IMR-90 (cell line): ENCODE measurements at regions not wholly inside any gene's neighbourhood (a gene's known extent, or its start where the extent isn't known, plus 50 kb on each side); places are given as distances from the start of the nearest gene placed in this dataset.

Experiments
- ATAC-seq: fragments of 200-7000 bp; cut with Tn5 transposase; 2 replicates; pipeline ENCODE4 v1.9.1; 2020; ENCODE audit warnings: low read depth, mild to moderate bottlenecking, moderate library complexity
- BruUV-seq: library from RNA; stranded (reverse); fragments of 400-500 nt; replicated peaks from 2 replicates; lab custom pipeline; 2021; lab: Mats Ljungman, UMichigan
- CTCF ChIA-PET: fragments of 300-600 bp; formaldehyde crosslinking; extraction: SDS; loops from one replicate; lab custom pipeline; 2021; ENCODE audit warnings: antibody characterized with exemption; lab: Yijun Ruan, JAX
- POLR2A ChIA-PET: fragments of 300-600 bp; sonication (Branson Sonifier 250); formaldehyde crosslinking; loops from one replicate; lab custom pipeline; 2022; ENCODE audit warnings: antibody characterized with exemption; ENCODE audit not compliant: unreplicated experiment; lab: Charles Lee
- DNase-seq: peaks from one replicate; pipeline ENCODE4 v3.0.0; 2013
- H2AFZ ChIP-seq: replicated peaks from 2 replicates; pipeline ENCODE3; 2013; ENCODE audit warnings: low read length, mild to moderate bottlenecking; ENCODE audit not compliant: poor library complexity
- H2AK5ac ChIP-seq: 2 replicates; pipeline ENCODE4 v1.6.1; 2013; ENCODE audit warnings: low read depth, low read length, inconsistent platforms
- H2AK9ac ChIP-seq: replicated peaks from 2 replicates; pipeline ENCODE3; 2013; ENCODE audit warnings: mild to moderate bottlenecking, low read depth, low read length, moderate library complexity; ENCODE audit not compliant: poor library complexity
- H2BK120ac ChIP-seq: 2 replicates; pipeline ENCODE4 v1.6.1; 2013; ENCODE audit warnings: low read depth, low read length, inconsistent platforms
- H2BK15ac ChIP-seq: 3 replicates; pipeline ENCODE4 v1.6.1; 2013; ENCODE audit warnings: low read depth, low read length, inconsistent platforms
- H2BK20ac ChIP-seq: 2 replicates; pipeline ENCODE4 v1.6.1; 2013; ENCODE audit warnings: low read depth, mild to moderate bottlenecking, inconsistent platforms, low read length, moderate library complexity
- H2BK5ac ChIP-seq: 2 replicates; pipeline ENCODE4 v1.6.1; 2013; ENCODE audit warnings: mild to moderate bottlenecking, low read depth, low read length, inconsistent platforms; ENCODE audit not compliant: poor library complexity, severe bottlenecking
- H3K14ac ChIP-seq: replicated peaks from 2 replicates; pipeline ENCODE4 v1.6.1; 2013; ENCODE audit warnings: low read depth, low read length, inconsistent platforms
- H3K18ac ChIP-seq: 2 replicates; pipeline ENCODE4 v1.6.1; 2013; ENCODE audit warnings: low read depth, low read length, control low read depth
- H3K23ac ChIP-seq: 2 replicates; pipeline ENCODE4 v1.6.1; 2013; ENCODE audit warnings: low read depth, low read length, inconsistent platforms
- H3K27ac ChIP-seq: 2 replicates; pipeline ENCODE4 v1.5.1; 2013; ENCODE audit warnings: mild to moderate bottlenecking, control low read depth, low read length; ENCODE audit not compliant: insufficient read depth
- H3K27me3 ChIP-seq: 2 replicates; pipeline ENCODE4 v1.6.1; 2013; ENCODE audit warnings: low read length; ENCODE audit not compliant: control insufficient read depth, insufficient read depth
- H3K36me3 ChIP-seq: 2 replicates; pipeline ENCODE4 v1.6.1; 2013; ENCODE audit warnings: low read length, mixed read lengths; ENCODE audit not compliant: control insufficient read depth, insufficient read depth
- H3K4ac ChIP-seq: 2 replicates; pipeline ENCODE4 v1.6.1; 2013; ENCODE audit warnings: low read depth, low read length, inconsistent platforms
- H3K4me1 ChIP-seq: 2 replicates; pipeline ENCODE4 v1.6.1; 2013; ENCODE audit warnings: low read length, mixed read lengths; ENCODE audit not compliant: control insufficient read depth, insufficient read depth
- H3K4me2 ChIP-seq: 2 replicates; pipeline ENCODE4 v1.6.1; 2013; ENCODE audit warnings: low read depth, mild to moderate bottlenecking, control low read depth, low read length, moderate library complexity
- H3K4me3 ChIP-seq: 2 replicates; pipeline ENCODE4 v1.5.1; 2013; ENCODE audit warnings: low read depth, mild to moderate bottlenecking, control low read depth, low read length, moderate library complexity; ENCODE audit not compliant: insufficient read depth
- H3K56ac ChIP-seq: 2 replicates; pipeline ENCODE4 v1.6.1; 2013; ENCODE audit warnings: low read length, inconsistent platforms; ENCODE audit not compliant: insufficient read depth; ENCODE audit errors: extremely low read depth
- H3K79me1 ChIP-seq, 2 experiments: 2 replicates each; pipeline ENCODE4 v1.6.1; 2013; ENCODE audit warnings: low read length in 2 of 2, inconsistent platforms in 1 of 2, low read depth in 1 of 2
- H3K9ac ChIP-seq: 2 replicates; pipeline ENCODE4 v1.6.1; 2013; ENCODE audit warnings: low read depth, low read length, control low read depth
- H3K9me1 ChIP-seq: 2 replicates; pipeline ENCODE4 v1.6.1; 2013; ENCODE audit warnings: low read length, inconsistent platforms; ENCODE audit not compliant: insufficient read depth
- H3K9me3 ChIP-seq: 2 replicates; pipeline ENCODE4 v1.6.1; 2013; ENCODE audit warnings: low read length; ENCODE audit not compliant: control insufficient read depth, insufficient read depth
- H4K20me1 ChIP-seq: 2 replicates; pipeline ENCODE4 v1.6.1; 2013; ENCODE audit warnings: low read length, inconsistent platforms; ENCODE audit not compliant: insufficient read depth
- H4K5ac ChIP-seq: 2 replicates; pipeline ENCODE4 v1.6.1; 2013; ENCODE audit warnings: mild to moderate bottlenecking, low read depth, low read length, control low read depth
- H4K8ac ChIP-seq, 2 experiments: 2 replicates each; pipeline ENCODE4 v1.6.1; 2013; ENCODE audit warnings: low read depth in 2 of 2, low read length in 2 of 2, control low read depth in 1 of 2, inconsistent platforms in 1 of 2
- H4K91ac ChIP-seq: 2 replicates; pipeline ENCODE4 v1.6.1; 2013; ENCODE audit warnings: low read depth, low read length, inconsistent platforms; ENCODE audit not compliant: insufficient read depth
- BHLHE40 ChIP-seq: fragments of 150-350 bp; IDR thresholded peaks from 2 replicates; pipeline ENCODE4 v1.6.1; 2016; ENCODE audit warnings: mild to moderate bottlenecking, low read depth, low read length
- CEBPB ChIP-seq: IDR thresholded peaks from 2 replicates; pipeline ENCODE4 v1.6.1; 2012; ENCODE audit warnings: low read depth, low read length, improper control_type of control experiment
- CHD1 ChIP-seq: IDR thresholded peaks from 2 replicates; pipeline ENCODE4 v1.6.1; 2012; ENCODE audit warnings: low read depth, low read length, improper control_type of control experiment
- FOS ChIP-seq: fragments of 150-350 bp; IDR thresholded peaks from 2 replicates; pipeline ENCODE4 v1.6.1; 2016; ENCODE audit warnings: low read depth, low read length
- MAFK ChIP-seq: IDR thresholded peaks from 2 replicates; pipeline ENCODE4 v1.6.1; 2012; ENCODE audit warnings: low read depth, low read length, improper control_type of control experiment
- MAZ ChIP-seq: IDR thresholded peaks from 2 replicates; pipeline ENCODE4 v1.6.1; 2012; ENCODE audit warnings: low read depth, mild to moderate bottlenecking, low read length, improper control_type of control experiment, moderate library complexity, borderline replicate concordance
- MXI1 ChIP-seq: IDR thresholded peaks from 2 replicates; pipeline ENCODE4 v1.6.1; 2012; ENCODE audit warnings: low read depth, mild to moderate bottlenecking, low read length, moderate library complexity, borderline replicate concordance
- NFE2L2 ChIP-seq: fragments of 150-350 bp; IDR thresholded peaks from 2 replicates; pipeline ENCODE4 v1.6.1; 2016; ENCODE audit warnings: low read depth, mild to moderate bottlenecking, low read length
- POLR2A ChIP-seq: IDR thresholded peaks from 2 replicates; pipeline ENCODE4 v1.6.1; 2012; ENCODE audit warnings: mild to moderate bottlenecking, low read depth, low read length
- RAD21 ChIP-seq: IDR thresholded peaks from 2 replicates; pipeline ENCODE4 v1.6.1; 2012; ENCODE audit warnings: low read length, improper control_type of control experiment
- RCOR1 ChIP-seq: IDR thresholded peaks from 2 replicates; pipeline ENCODE4 v1.6.1; 2012; ENCODE audit warnings: mild to moderate bottlenecking, low read length, improper control_type of control experiment; ENCODE audit not compliant: insufficient replicate concordance
- RFX5 ChIP-seq: IDR thresholded peaks from 2 replicates; pipeline ENCODE4 v1.8.0; 2012; ENCODE audit warnings: low read depth, mild to moderate bottlenecking, low read length, moderate library complexity
- SMC3 ChIP-seq: fragments of 150-350 bp; IDR thresholded peaks from 2 replicates; pipeline ENCODE4 v1.6.1; 2016; ENCODE audit warnings: low read depth, mild to moderate bottlenecking, antibody characterized with exemption, low read length, moderate library complexity
- WGBS, 2 experiments: methylation state at CpG; one replicate each; pipeline versions ENCODE4 v1.1.5 to v1.1.7; 2013; ENCODE audit warnings: missing lambda C conversion rate in 2 of 2; ENCODE audit not compliant: insufficient read length in 1 of 2; ENCODE audit errors: extremely low coverage in 2 of 2; 5-methylcytosine and 5-hydroxymethylcytosine counted together
- dilution Hi-C: fragments of 300-500 bp; cut with HindIII; formaldehyde crosslinking; loops from one replicate; pipeline ENCODE4 v1.14.3; 2018; ENCODE audit warnings: low sequenced_read_pairs; ENCODE audit not compliant: unreplicated experiment
- in situ Hi-C: fragments of 300-500 bp; cut with MboI; formaldehyde crosslinking; loops from 3 replicates; pipeline ENCODE4 v1.14.3; 2019; ENCODE audit warnings: low sequenced_read_pairs, inconsistent platforms, mixed read lengths
- intact Hi-C: fragments of 100-400 bp; cut with micrococcal nuclease; formaldehyde crosslinking; loops from 2 replicates; pipeline ENCODE4 v1.10.0; 2022
- TF ChIP-seq, protein P1 (sequence below): fragments of 150-350 bp; IDR thresholded peaks from 2 replicates; pipeline ENCODE4 v1.6.1; 2016; ENCODE audit warnings: low read depth, mild to moderate bottlenecking, low read length, moderate library complexity, borderline replicate concordance
- TF ChIP-seq, protein P2 (sequence below): fragments of 150-350 bp; IDR thresholded peaks from 2 replicates; pipeline ENCODE4 v1.6.1; 2017; ENCODE audit warnings: mild to moderate bottlenecking, antibody characterized with exemption, low read length, low read depth
- TF ChIP-seq, protein P3 (sequence below): conservative IDR thresholded peaks from 2 replicates; pipeline ENCODE4 v1.5.1; 2012; ENCODE audit warnings: mild to moderate bottlenecking, low read depth, low read length, improper control_type of control experiment

DNA sequence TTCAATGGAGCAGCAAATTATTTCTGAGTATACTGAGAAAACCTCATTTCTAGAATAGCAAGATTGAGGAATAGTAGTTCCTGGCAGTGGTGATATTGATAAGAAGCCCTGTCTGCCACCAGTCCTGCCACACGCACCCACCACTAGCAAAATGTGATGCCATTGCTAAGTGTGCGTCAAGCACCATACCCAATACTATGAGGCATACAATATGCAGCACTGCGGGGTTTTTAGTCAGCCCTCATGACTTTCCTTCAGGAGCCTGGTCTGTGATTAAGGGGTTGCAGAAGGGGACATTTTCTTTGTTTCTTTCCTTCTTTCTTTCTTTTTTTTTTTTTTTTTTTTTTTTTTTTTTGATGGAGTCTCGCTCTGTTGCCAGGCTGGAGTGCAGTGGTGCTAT lies 128.7 kb upstream of the USP38 start:
- intact Hi-C loops (no loop called here), dilution Hi-C loops (no loop called here), in situ Hi-C loops (no loop called here)
- Histone ChIP-seq H3K27me3 (no peaks in the 10 kb centered on the region), H3K79me1 (no peaks in the 10 kb centered on the region), H3K4me1 (no peaks in the 10 kb centered on the region), H3K14ac (no peak overlapping the region), H4K8ac (no peak overlapping the region), H3K27ac (no peak overlapping the region), H2BK120ac (no peak overlapping the region), H3K4me3 (no peak overlapping the region), H3K56ac (no peak overlapping the region), H2BK20ac (no peak overlapping the region), H3K9ac (no peak overlapping the region), H2AFZ (no peak overlapping the region), H3K23ac (no peak overlapping the region), H4K91ac (no peak overlapping the region), H3K4me2 (no peak overlapping the region), H2AK5ac (no peak overlapping the region), H2BK15ac (no peak overlapping the region), H2AK9ac (no peak overlapping the region), H3K36me3 (no peaks in the 10 kb centered on the region), H3K18ac (no peak overlapping the region), H2BK5ac (no peak overlapping the region), H3K4ac (no peak overlapping the region), H3K9me1 (no peaks in the 10 kb centered on the region), H4K5ac (no peak overlapping the region), H4K20me1 (no peaks in the 10 kb centered on the region), H3K9me3 (no peaks in the 10 kb centered on the region)
- POLR2A ChIA-PET: no interaction called here
- TF ChIP-seq RAD21: no peak
- no peak for TF ChIP-seq NFE2L2
- TF ChIP-seq FOS: no peak
- TF ChIP-seq MAZ: no peak
- no peak for TF ChIP-seq SMC3
- TF ChIP-seq MAFK: no peak
- TF ChIP-seq BHLHE40: no peak
- TF ChIP-seq, protein P1, sequence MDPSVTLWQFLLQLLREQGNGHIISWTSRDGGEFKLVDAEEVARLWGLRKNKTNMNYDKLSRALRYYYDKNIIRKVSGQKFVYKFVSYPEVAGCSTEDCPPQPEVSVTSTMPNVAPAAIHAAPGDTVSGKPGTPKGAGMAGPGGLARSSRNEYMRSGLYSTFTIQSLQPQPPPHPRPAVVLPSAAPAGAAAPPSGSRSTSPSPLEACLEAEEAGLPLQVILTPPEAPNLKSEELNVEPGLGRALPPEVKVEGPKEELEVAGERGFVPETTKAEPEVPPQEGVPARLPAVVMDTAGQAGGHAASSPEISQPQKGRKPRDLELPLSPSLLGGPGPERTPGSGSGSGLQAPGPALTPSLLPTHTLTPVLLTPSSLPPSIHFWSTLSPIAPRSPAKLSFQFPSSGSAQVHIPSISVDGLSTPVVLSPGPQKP: no peak
- no peak for TF ChIP-seq RFX5
- no peak for TF ChIP-seq CHD1
- TF ChIP-seq POLR2A: no peak
- TF ChIP-seq, protein P2, sequence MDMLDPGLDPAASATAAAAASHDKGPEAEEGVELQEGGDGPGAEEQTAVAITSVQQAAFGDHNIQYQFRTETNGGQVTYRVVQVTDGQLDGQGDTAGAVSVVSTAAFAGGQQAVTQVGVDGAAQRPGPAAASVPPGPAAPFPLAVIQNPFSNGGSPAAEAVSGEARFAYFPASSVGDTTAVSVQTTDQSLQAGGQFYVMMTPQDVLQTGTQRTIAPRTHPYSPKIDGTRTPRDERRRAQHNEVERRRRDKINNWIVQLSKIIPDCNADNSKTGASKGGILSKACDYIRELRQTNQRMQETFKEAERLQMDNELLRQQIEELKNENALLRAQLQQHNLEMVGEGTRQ: no peak
- no peak for TF ChIP-seq RCOR1
- TF ChIP-seq MXI1: no peak
- TF ChIP-seq, protein P3, sequence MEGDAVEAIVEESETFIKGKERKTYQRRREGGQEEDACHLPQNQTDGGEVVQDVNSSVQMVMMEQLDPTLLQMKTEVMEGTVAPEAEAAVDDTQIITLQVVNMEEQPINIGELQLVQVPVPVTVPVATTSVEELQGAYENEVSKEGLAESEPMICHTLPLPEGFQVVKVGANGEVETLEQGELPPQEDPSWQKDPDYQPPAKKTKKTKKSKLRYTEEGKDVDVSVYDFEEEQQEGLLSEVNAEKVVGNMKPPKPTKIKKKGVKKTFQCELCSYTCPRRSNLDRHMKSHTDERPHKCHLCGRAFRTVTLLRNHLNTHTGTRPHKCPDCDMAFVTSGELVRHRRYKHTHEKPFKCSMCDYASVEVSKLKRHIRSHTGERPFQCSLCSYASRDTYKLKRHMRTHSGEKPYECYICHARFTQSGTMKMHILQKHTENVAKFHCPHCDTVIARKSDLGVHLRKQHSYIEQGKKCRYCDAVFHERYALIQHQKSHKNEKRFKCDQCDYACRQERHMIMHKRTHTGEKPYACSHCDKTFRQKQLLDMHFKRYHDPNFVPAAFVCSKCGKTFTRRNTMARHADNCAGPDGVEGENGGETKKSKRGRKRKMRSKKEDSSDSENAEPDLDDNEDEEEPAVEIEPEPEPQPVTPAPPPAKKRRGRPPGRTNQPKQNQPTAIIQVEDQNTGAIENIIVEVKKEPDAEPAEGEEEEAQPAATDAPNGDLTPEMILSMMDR: no peak
- no peak for TF ChIP-seq CEBPB
- no TSS peak for BruUV-seq
- DNase-seq: no peak
- CTCF ChIA-PET: no interaction called here
- no CpG with 5 or more reads among the region's 4 CpGs for WGBS, 2 experiments
- ATAC-seq: no peak
